IgD-negative memory B cell (primary cell): ENCODE measurements at regions not wholly inside any gene's neighbourhood (a gene's known extent, or its start where the extent isn't known, plus 50 kb on each side); places are given as distances from the start of the nearest gene placed in this dataset.

Experiments used
- H3K27ac Mint-ChIP-seq, 3 donors: one replicate each; pipeline ENCODE4 v1.8.0; 2020 to 2022; ENCODE audit warnings: mild to moderate bottlenecking in 3 of 3, mixed read lengths in 3 of 3, moderate library complexity in 1 of 3
- H3K27me3 Mint-ChIP-seq: one replicate; pipeline ENCODE4 v1.8.0; 2021; ENCODE audit warnings: mixed read lengths
- H3K36me3 Mint-ChIP-seq: one replicate; pipeline ENCODE4 v1.8.0; 2020; ENCODE audit warnings: mild to moderate bottlenecking, mixed read lengths
- H3K4me1 Mint-ChIP-seq, 3 donors: one replicate each; pipeline ENCODE4 v1.8.0; 2020 to 2022; ENCODE audit warnings: mixed read lengths in 3 of 3, mild to moderate bottlenecking in 1 of 3
- H3K4me3 Mint-ChIP-seq, 4 donors: one replicate each; pipeline ENCODE4 v1.8.0; 2020 to 2022; ENCODE audit warnings: mild to moderate bottlenecking in 4 of 4, mixed read lengths in 4 of 4, moderate library complexity in 3 of 4
- H3K9me3 Mint-ChIP-seq, 3 donors: one replicate each; pipeline ENCODE4 v1.8.0; 2020 to 2021; ENCODE audit warnings: mixed read lengths in 3 of 3, mild to moderate bottlenecking in 1 of 3

DNA sequence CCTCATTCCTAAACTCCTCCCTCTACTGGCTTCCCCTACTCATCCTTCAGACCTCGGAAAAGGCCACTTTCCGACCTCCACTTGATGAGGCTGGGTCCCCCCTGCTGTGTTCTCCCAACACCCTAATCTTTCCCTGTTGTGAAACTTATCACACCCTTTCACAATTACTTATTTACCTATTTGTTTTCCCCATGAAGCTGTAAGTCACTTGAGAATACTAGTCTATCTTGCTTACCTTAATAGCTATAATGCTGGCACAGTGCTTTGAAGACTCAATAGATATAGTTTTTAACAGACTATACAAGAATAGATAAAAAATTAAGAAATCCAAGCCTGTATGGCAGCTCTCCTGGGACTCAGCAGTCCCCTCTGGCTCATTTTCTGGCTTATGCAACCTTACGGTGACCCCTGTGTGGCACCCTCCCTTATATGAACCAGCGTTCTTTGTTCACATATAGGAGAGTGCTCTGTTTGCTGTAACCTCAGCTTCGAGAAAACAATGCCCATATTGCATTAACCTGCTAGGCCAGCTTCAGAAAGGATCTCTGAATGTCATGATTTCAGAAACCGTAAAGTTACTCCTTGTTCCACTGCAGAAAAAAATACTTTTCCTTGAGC, 220.4 kb upstream of the PKDCC start:
- Mint-ChIP-seq H3K4me1 (peaks cover 0 to 1% (median 0%) of the 10 kb centered on the region in 3 donors), H3K36me3 (no peaks in the 10 kb centered on the region), H3K27me3 (peaks cover 12% of the 10 kb centered on the region), H3K9me3 (peaks cover 0 to 4% (median 0%) of the 10 kb centered on the region in 3 donors), H3K27ac (no peak overlapping the region), H3K4me3 (no peak overlapping the region)

DNA sequence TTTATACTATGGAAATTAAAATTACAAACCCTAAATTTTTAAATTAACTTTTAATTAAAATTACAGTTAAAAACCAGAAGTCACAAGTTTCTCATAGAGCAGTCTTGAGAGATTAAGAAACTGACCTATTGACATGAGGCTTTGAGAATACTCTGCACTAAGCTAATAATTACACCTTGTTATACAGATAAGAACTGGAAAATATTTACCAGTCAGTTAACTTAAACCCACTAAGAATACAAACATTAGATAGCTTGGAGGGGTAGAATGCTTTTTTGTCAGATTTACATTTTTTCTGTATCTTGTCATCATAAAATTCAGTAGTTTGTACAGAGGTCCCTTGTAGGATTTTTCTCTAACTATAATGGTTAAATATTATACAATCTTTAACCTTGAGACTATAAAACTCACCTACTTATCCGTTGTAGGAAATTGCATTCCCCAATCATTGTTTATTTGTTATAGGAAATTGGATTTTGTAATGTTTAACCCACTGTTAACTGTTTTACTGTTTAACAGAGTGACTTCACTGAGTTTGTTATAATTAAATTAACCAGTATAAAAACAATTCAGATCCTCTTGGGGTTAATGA, 219.7 kb upstream of the PKDCC start:
- Mint-ChIP-seq H3K36me3 (no peaks in the 10 kb centered on the region), H3K9me3 (peaks cover 0 to 4% (median 2%) of the 10 kb centered on the region in 3 donors), H3K4me3 (no peak overlapping the region), H3K4me1 (peaks cover 0 to 1% (median 0%) of the 10 kb centered on the region in 3 donors), H3K27ac (no peak overlapping the region), H3K27me3 (peaks cover 15% of the 10 kb centered on the region)

DNA sequence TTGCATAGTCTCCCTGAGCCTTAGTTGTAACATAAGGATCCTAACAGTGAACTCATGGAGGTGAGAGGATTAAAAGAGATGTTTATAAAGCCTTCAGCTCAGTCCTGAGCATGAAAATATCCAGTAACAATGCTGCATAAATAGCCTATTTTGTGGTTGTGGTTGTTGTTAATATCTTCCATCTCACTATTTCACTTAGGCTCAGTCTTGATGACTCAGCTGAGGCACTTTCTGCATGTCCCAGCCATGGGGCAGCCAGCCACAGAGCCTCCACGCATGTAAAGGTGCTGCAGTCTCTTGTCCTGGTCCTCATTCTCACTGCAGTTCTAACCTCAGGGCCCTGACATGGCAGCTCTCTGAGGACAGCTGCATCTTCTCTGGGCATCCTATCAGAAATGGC, 218.8 kb upstream of the PKDCC start:
- Mint-ChIP-seq H3K4me1 (peaks cover 0 to 1% (median 0%) of the 10 kb centered on the region in 3 donors), H3K27me3 (peaks cover 15% of the 10 kb centered on the region), H3K9me3 (peaks cover 0 to 4% (median 2%) of the 10 kb centered on the region in 3 donors), H3K27ac (no peak overlapping the region), H3K36me3 (no peaks in the 10 kb centered on the region), H3K4me3 (no peak overlapping the region)

DNA sequence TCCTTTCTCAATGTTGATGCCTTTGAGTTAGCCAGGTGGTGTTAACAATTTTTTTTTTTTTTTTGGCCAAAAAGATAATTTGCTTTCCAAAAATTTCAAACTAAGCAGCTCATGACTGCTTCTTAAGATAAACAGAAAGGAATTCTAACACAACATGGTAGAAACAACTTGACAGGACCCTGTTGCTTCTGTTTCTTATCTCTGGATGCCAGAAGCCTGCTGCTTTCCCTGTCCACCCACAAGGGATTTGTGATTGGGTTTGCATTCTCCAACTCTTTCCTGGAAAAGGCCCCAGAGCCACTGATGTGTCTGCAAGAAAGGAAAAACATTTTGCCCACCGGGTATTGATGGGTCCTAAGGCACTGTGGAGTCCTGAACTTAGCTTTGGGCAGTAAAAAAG, 217.2 kb upstream of the PKDCC start:
- H3K4me3 Mint-ChIP-seq = no peak overlapping the region
- H3K27me3 Mint-ChIP-seq = peaks cover 19% of the 10 kb centered on the region
- peaks cover 0 to 1% (median 0%) of the 10 kb centered on the region in 3 donors for H3K4me1 Mint-ChIP-seq
- no peak overlapping the region for H3K27ac Mint-ChIP-seq
- H3K36me3 Mint-ChIP-seq = no peaks in the 10 kb centered on the region
- H3K9me3 Mint-ChIP-seq = peaks cover 0 to 4% (median 2%) of the 10 kb centered on the region in 3 donors

DNA sequence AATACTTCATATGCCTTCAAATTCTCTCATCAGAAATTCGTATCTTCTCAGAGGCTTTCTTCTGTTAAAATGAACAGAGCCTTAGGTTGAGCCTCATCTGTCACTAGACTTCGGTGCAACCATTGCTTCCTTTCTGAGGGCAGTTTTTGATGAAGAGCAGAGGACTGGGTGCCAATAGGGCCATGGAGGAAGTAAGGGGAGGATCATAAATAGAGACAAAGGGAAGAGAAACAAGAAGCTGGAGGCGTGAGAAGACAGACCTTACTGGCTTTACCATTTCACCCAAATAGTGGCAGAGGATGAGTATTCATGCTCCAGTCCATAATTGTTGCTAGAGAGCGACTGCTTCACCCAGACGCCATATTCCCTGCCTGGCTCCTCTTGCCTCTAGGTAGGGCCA, 215.6 kb upstream of the PKDCC start:
- Mint-ChIP-seq H3K27me3 (peaks cover 21% of the 10 kb centered on the region), H3K9me3 (peaks cover 0 to 4% (median 2%) of the 10 kb centered on the region in 3 donors), H3K27ac (no peak overlapping the region)

DNA sequence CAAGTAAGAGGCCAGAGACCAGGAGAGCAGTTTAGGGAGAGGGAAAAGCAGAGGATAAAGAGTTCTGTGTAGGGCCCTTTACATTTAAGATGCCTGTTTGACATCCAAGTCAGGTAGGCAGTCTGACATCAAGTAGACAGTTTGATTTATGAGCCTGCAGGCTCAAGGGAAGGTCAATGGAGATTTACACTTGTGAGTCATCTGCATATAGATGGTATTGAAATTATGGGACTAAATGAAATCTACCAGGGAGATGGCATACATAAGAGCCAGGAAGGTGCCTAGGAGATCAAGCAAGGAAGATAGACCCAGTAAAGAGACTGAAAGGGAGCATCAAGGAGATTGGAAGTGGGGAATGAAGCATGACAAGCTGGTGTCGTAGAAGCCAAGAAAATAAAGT, 212.4 kb upstream of the PKDCC start:
- Mint-ChIP-seq H3K27ac (no peak overlapping the region), H3K4me1 (no peaks in the 10 kb centered on the region), H3K27me3 (peaks cover 16% of the 10 kb centered on the region), H3K4me3 (no peak overlapping the region), H3K36me3 (no peaks in the 10 kb centered on the region), H3K9me3 (peaks cover 0 to 2% (median 0%) of the 10 kb centered on the region in 3 donors)

More for the DNA sequence above, 215.6 kb upstream of the PKDCC start:
- Mint-ChIP-seq H3K36me3 (no peaks in the 10 kb centered on the region), H3K4me3 (no peak overlapping the region), H3K4me1 (peaks cover 0 to 1% (median 0%) of the 10 kb centered on the region in 3 donors)

DNA sequence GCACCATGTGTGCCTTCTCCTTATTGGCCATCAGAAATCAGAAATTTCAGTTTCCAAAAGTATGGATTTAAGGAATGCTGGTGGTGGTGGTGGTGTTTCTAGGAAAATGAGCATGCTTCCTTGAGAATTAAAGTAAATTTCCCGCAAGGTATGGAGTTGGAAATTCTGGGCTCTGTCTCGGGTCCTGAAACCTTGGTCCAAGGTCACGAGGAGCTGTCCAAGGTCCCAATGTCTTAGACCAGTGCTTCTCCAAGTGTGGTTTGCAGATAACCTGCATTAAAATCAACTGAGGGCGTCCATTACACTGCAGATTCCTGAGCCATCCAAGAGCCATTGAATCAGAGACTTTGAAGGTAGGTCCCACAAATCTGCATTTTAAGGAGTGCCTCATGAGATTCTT, 210.9 kb upstream of the PKDCC start:
- Mint-ChIP-seq H3K9me3 (peaks cover 0 to 2% (median 0%) of the 10 kb centered on the region in 3 donors), H3K4me1 (peaks cover 0 to 6% (median 3%) of the 10 kb centered on the region in 3 donors), H3K36me3 (no peaks in the 10 kb centered on the region), H3K27ac (no peak overlapping the region), H3K4me3 (no peak overlapping the region), H3K27me3 (peaks cover 15% of the 10 kb centered on the region)

DNA sequence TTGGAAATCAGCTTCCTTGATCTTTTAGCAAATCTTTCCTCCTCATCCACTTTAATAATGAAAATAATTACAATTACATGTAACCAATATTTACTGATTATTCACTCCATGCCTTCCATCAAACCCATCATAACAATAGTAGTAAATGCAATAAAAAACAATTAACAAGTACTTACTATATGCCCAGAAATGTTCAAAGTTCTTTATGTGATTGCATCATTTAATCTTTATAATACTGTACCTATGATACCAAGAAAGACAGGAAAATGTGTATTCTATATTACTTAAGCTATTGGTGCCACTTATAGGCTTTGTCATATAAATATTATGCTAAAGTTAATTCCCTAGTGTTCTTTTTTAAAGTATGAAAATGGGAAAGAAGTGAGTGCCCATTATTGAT, 210.2 kb upstream of the PKDCC start:
- no peak overlapping the region for H3K27ac Mint-ChIP-seq
- peaks cover 12% of the 10 kb centered on the region for H3K27me3 Mint-ChIP-seq
- H3K9me3 Mint-ChIP-seq = peaks cover 0 to 2% (median 0%) of the 10 kb centered on the region in 3 donors
- H3K36me3 Mint-ChIP-seq = no peaks in the 10 kb centered on the region
- H3K4me3 Mint-ChIP-seq = no peak overlapping the region
- peaks cover 0 to 6% (median 3%) of the 10 kb centered on the region in 3 donors for H3K4me1 Mint-ChIP-seq

DNA sequence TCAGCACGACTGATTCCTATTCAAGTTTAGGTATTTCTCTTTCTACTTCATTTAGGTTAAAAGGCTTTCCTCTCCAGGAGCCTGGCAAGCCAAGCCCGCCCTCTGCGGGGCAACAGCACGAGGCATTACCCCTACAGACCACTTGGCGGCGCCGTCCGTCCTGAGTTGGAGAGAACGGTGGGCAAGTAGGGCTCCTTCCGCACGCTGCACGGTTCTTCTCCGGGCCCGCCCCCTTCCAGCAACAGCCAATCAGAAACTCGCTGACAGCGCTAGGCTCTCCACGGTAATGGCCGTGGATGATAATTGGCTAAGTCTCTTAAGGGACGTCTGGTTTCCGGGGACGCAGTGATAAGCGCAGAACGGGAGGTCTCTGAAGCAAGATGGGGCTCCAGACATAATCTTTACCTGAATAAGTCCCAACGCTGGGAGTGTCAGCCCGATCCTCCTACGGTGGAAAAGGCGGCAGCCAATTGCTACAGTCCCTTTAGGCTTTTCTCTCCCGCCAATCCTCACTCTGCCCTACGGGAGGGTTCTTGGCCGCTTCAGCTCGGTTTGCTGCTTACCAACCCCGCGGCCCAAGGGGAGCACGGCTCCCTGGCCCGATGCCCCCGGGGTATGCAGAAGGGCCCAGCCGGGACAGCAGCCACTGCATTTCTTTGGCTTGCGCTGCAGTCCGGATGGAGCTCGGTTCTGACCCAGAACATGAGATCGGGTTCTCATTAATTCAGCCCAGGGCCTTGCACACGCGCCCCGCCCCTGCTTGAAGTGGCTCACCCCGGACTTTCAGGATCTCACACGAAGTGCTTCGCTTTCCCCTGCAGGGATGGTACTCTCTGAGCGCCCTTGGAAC, 206.9 kb upstream of the PKDCC start:
- H3K4me1 Mint-ChIP-seq = peaks cover 0 to 6% (median 3%) of the 10 kb centered on the region in 3 donors
- peak overlapping the region; percentile 86 to 98 (median 90) for H3K4me3 Mint-ChIP-seq
- no peaks in the 10 kb centered on the region for H3K9me3 Mint-ChIP-seq
- H3K27ac Mint-ChIP-seq = peak overlapping the region; percentile 9 to 85 (median 45)
- H3K36me3 Mint-ChIP-seq = no peaks in the 10 kb centered on the region
- H3K27me3 Mint-ChIP-seq = peaks cover 13% of the 10 kb centered on the region

DNA sequence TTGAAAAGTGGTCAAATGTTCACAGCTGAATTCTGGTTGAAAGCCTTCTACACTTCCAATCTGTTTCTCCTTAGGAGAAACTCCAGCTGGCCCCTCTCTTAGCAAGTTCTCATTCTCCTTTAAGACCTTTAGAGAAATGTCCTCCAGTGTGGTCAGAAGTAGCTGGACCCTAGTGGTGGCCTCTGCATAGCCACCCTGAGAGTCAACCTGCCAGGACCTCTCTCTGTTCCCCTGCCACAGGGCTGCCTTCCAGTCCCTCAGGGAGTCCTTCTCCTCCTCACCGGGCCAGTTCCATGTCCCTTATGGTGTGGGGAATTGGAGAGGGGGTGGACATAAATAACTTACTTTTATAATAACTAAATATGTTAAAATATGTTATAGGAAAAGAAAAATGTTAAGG, 200.9 kb upstream of the PKDCC start:
- H3K27ac Mint-ChIP-seq = no peak overlapping the region
- peaks cover 27% of the 10 kb centered on the region for H3K27me3 Mint-ChIP-seq
- H3K36me3 Mint-ChIP-seq = no peaks in the 10 kb centered on the region
- no peaks in the 10 kb centered on the region for H3K4me1 Mint-ChIP-seq
- H3K4me3 Mint-ChIP-seq = no peak overlapping the region
- H3K9me3 Mint-ChIP-seq = no peaks in the 10 kb centered on the region

DNA sequence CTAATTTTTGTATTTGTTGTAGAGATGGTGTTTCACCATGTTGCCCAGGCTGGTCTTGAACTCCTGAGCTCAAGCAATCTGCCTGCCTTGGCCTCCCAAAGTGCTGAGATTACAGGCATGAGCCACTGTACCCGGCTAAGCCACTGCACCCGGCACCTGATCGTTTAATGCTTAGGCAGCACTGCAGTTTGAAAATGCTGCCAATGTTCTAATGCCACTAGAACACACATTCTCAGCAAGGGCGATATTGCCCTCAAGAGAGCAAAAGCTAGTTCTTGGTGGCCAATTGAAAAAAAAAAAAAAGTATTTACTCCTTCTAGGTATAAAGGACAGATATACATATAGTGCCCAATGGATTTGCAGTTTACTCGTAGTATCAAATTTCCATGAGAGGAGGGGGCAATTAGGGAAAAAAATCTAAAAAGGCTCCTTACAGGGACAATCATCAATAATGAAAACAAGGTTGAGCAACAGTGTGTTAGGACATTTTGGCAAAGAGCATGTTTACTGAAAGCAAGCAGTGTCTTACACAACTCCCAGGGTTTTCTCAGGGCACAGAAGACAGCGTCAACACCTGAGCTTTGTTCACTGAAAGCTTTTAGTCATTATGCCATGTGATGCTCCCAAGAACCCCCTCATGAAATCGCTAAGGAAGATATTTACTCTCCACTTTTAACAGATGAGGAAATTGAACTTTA, 199.9 kb upstream of the PKDCC start:
- H3K27ac Mint-ChIP-seq = no peak overlapping the region
- no peak overlapping the region for H3K4me3 Mint-ChIP-seq
- no peaks in the 10 kb centered on the region for H3K36me3 Mint-ChIP-seq
- H3K9me3 Mint-ChIP-seq = no peaks in the 10 kb centered on the region
- no peaks in the 10 kb centered on the region for H3K4me1 Mint-ChIP-seq
- H3K27me3 Mint-ChIP-seq = peaks cover 27% of the 10 kb centered on the region

DNA sequence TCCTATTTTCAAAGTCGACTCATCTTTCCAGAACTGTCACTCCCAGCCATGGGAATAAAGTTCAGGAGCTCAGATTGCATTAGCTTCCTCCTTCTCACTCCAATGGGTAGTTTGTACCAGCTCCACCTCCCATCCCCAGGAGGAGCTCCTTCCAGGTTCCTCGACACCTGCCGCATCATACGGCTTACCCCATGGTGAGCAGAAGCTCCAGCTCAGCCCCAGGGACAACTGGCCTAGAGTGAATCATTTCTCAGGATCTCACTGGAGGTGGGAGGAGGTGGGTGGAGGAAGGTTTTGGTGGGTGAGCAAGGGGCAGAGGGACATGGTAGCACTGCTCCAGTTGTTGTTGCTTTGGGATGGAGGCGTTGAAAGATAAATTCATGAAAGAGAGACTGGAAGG, 196.3 kb upstream of the PKDCC start:
- H3K27me3 Mint-ChIP-seq = peaks cover 15% of the 10 kb centered on the region
- H3K4me1 Mint-ChIP-seq = no peaks in the 10 kb centered on the region
- H3K4me3 Mint-ChIP-seq = no peak overlapping the region
- H3K9me3 Mint-ChIP-seq = no peaks in the 10 kb centered on the region
- no peak overlapping the region for H3K27ac Mint-ChIP-seq
- no peaks in the 10 kb centered on the region for H3K36me3 Mint-ChIP-seq

DNA sequence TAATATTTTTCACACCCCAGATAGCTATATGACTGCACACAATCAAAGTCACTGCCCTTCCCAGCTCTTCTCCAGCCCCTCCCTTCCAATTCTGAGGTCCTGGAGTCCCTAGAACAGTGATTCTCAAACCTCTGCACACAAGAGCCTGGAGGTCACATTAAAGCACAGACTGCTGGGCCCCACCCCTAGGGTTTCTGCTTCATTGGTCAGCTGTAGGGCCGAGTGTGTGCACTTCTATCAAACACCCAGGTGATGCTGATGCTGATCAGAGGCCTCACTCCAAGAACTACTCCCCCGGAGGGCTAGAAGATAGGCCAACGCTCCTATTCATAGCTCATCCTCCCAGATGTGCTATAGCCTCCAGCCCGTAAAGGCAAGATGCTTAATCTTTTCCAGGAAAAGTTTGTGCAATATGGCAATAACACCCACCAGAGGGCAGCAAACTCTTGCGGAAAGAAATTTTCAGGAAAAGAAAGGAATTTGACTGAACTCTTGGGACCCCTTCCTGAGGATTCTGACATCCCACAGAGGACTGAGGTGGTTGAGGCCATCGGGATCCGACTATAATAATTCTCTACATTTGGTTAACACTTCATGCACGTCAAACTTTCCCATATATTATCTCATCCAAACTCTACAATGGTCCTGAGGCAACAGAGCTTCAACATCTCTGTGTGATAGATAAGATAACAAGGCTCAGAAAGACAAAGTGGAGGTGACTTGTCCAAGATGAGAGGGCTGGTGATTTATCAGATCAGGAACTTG, 194.2 kb upstream of the PKDCC start:
- no peaks in the 10 kb centered on the region for H3K36me3 Mint-ChIP-seq
- peaks cover 9% of the 10 kb centered on the region for H3K27me3 Mint-ChIP-seq
- H3K27ac Mint-ChIP-seq = no peak overlapping the region
- H3K9me3 Mint-ChIP-seq = no peaks in the 10 kb centered on the region
- no peak overlapping the region for H3K4me3 Mint-ChIP-seq
- H3K4me1 Mint-ChIP-seq = no peaks in the 10 kb centered on the region

DNA sequence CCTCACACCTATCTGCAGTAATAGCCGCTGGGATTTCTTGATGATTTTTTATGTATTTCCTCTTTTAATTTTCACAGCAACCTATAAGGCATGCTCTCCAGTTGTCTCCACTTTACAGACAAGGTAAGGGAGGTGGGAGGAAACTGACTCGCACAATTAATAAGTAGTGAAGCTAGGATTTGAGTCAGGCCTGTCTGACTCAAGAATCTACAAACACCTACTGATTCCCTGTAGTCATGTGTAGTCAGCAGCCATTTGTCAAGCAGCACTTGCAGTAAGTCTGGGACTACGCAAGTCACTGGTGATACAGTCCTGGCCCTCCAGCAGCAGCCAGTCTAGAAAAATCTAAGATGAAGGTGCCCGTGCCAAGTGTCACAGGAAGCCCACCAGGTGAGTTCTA, 193.6 kb upstream of the PKDCC start:
- Mint-ChIP-seq H3K4me1 (no peaks in the 10 kb centered on the region), H3K27ac (no peak overlapping the region), H3K9me3 (no peaks in the 10 kb centered on the region), H3K36me3 (no peaks in the 10 kb centered on the region), H3K27me3 (peaks cover 8% of the 10 kb centered on the region), H3K4me3 (no peak overlapping the region)
